Transverse colon (tissue), 4 donors: ENCODE measurements at regions not wholly inside any gene's neighbourhood (a gene's known extent, or its start where the extent isn't known, plus 50 kb on each side); places are given as distances from the start of the nearest gene placed in this dataset.

Source experiments
- DNase-seq: peaks from one replicate; pipeline ENCODE4 v3.0.0-alpha.2; 2019
- H3K27ac ChIP-seq, 4 donors: fragments of 200-600 bp; sonication (generic); 2 replicates each; pipeline ENCODE4 v1.5.1; 2016 to 2018; ENCODE audit warnings: inconsistent platforms in 4 of 4
- H3K27me3 ChIP-seq: fragments of 200-600 bp; sonication (generic); 2 replicates; pipeline ENCODE4 v1.5.1; 2017; ENCODE audit warnings: inconsistent platforms
- H3K36me3 ChIP-seq, 4 donors: fragments of 200-600 bp; sonication (generic); 2 replicates each; pipeline ENCODE4 v1.5.1; 2017 to 2019; ENCODE audit warnings: inconsistent platforms in 4 of 4
- H3K4me1 ChIP-seq, 4 donors: fragments of 200-600 bp; sonication (generic); 2 replicates each; pipeline ENCODE4 v1.5.1; 2017 to 2020; ENCODE audit warnings: inconsistent platforms in 4 of 4
- H3K4me3 ChIP-seq, 4 donors: fragments of 200-600 bp; sonication (generic); 1 replicate in 1 of 4; 2 replicates in 3 of 4; pipeline versions ENCODE4 v1.5.1 to v1.6.1; 2017 to 2019; ENCODE audit warnings: inconsistent platforms in 4 of 4
- H3K9me3 ChIP-seq, 2 donors: fragments of 200-600 bp; sonication (generic); 2 replicates each; pipeline ENCODE4 v1.5.1; 2017 to 2019; ENCODE audit warnings: inconsistent platforms in 2 of 2
- CTCF ChIP-seq, 5 experiments: fragments of 200-600 bp in 3 of 5; fragments of 450-650 bp in 2 of 5; sonication (generic) in 3 of 5; IDR thresholded peaks; 1 replicate in 2 of 5; 2 replicates in 3 of 5; pipeline ENCODE4 v1.5.1; 2016 to 2017; ENCODE audit warnings: antibody characterized with exemption in 5 of 5, inconsistent platforms in 3 of 5, mild to moderate bottlenecking in 2 of 5, moderate library complexity in 1 of 5
- EP300 ChIP-seq: sonication (generic); formaldehyde crosslinking; IDR thresholded peaks from one replicate; pipeline ENCODE4 v1.6.1; 2017; ENCODE audit warnings: antibody characterized with exemption, low read depth
- POLR2A ChIP-seq: fragments of 450-650 bp; IDR thresholded peaks from one replicate; pipeline ENCODE4 v1.6.1; 2016; ENCODE audit warnings: antibody characterized with exemption, mild to moderate bottlenecking, moderate library complexity
- POLR2AphosphoS5 ChIP-seq, 3 donors: sonication (generic); formaldehyde crosslinking; IDR thresholded peaks; one replicate each; pipeline ENCODE4 v1.6.1; 2016; ENCODE audit warnings: antibody characterized with exemption in 3 of 3
- WGBS, 2 donors: methylation state at CpG; one replicate each; pipeline ENCODE4 v1.1.5; 2018; ENCODE audit warnings: low coverage in 1 of 2; 5-methylcytosine and 5-hydroxymethylcytosine counted together
- in situ Hi-C, 4 donors: fragments of 200-750 bp; cut with MboI; loops; one replicate each; pipeline versions ENCODE4 v1.15.0 to v1.15.1; 2017; ENCODE audit warnings: low sequenced_read_pairs in 3 of 4, low pct_ligation_motif_present in 1 of 4, low pct_unique_long_range_greater_than_20kb in 1 of 4
- intact Hi-C: fragments of 100-400 bp; cut with DNase I; formaldehyde crosslinking; loops from one replicate; pipeline ENCODE4 v1.15.1; 2023; ENCODE audit warnings: low total_unique reads

DNA sequence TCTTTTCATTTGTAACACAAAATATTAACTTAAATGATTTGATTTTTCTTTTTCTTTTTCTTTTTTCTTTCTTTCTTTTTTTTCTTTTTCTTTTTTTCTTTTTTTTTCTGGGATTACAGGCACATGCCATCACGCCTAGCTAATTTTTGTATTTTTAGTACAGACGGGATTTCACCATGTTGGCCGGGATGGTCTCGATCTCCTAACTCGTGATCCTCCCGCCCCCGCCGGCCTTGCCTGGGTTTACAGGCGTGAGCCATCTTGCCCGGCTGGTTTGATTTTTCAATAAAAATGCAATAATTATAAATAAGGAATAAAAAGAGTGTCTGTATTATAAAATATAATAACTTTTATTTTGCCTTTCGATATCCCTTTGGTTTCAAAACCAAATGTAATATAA, 146.7 kb upstream of the RGS18 start:
- Histone ChIP-seq H3K9me3 (no peaks in the 10 kb centered on the region), H3K4me1 (no peaks in the 10 kb centered on the region), H3K27ac (no peak overlapping the region), H3K27me3 (no peaks in the 10 kb centered on the region), H3K36me3 (no peaks in the 10 kb centered on the region), H3K4me3 (no peak overlapping the region)
- no peak for TF ChIP-seq POLR2AphosphoS5 (IDR thresholded peaks at IDR 0.05)
- in situ Hi-C loops = no loop called here
- DNase-seq = no peak
- intact Hi-C loops = no loop called here
- 88 to 91% methylated on average over 11 of the region's 11 CpGs for WGBS, 2 donors

DNA sequence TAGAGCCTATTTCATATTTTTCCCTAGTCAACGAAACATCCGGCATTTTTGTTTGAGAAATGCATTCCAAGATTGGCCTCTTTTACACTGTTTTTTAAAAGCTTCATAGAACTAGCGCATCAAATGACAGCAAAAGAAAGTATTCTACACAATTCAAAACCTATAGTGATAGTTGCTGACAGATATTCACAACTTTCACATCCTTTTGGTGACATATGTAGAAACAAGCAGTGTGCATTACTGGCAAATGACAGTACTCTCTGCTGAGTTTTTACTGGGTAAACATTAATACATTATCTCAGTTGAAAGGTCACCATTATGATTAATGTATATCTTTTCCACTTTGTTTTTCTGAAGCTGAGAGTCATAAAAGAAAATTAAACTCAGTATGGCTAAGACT, 135.4 kb upstream of the RGS18 start:
- Histone ChIP-seq H3K36me3 (no peaks in the 10 kb centered on the region), H3K27me3 (no peaks in the 10 kb centered on the region), H3K27ac (no peak overlapping the region), H3K9me3 (no peaks in the 10 kb centered on the region), H3K4me1 (no peaks in the 10 kb centered on the region), H3K4me3 (no peak overlapping the region)
- in situ Hi-C loops = no loop called here
- intact Hi-C loops = no loop called here
- 75 to 88% methylated on average over 3 of the region's 3 CpGs for WGBS, 2 donors
- DNase-seq = no peak
- no peak for TF ChIP-seq EP300
- TF ChIP-seq CTCF (IDR thresholded peaks at IDR 0.05) = no peak
- no peak for TF ChIP-seq POLR2A
- TF ChIP-seq POLR2AphosphoS5 (IDR thresholded peaks at IDR 0.05) = no peak

DNA sequence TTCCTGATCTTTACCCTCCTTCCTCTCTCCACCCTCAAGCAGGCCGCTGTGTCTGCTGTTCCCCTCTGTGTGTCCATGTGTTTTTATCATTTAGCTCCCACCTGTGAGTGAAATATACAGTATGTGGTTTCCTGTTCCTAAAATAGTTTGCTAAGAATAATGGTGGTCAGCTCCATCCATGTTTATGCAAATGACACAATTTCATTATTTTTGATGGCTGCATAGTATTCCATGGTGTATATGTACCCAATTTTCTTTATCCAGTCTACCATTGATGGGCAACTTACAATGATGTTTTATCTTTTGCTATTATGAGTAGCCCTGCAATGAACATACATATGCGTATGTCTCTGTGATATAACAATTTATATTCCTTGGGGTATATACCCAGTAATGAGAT, 133.4 kb upstream of the RGS18 start:
- WGBS, 2 donors = 78 to 92% methylated on average over 2 of the region's 2 CpGs
- no peaks in the 10 kb centered on the region for H3K36me3 ChIP-seq
- DNase-seq = no peak
- TF ChIP-seq POLR2A (no peak), EP300 (no peak), CTCF (IDR thresholded peaks at IDR 0.05) (no peak), POLR2AphosphoS5 (IDR thresholded peaks at IDR 0.05) (no peak)
- H3K4me3 ChIP-seq = no peak overlapping the region
- H3K4me1 ChIP-seq = no peaks in the 10 kb centered on the region
- no peaks in the 10 kb centered on the region for H3K9me3 ChIP-seq
- no peaks in the 10 kb centered on the region for H3K27me3 ChIP-seq
- no peak overlapping the region for H3K27ac ChIP-seq
- in situ Hi-C loops (no loop called here), intact Hi-C loops (no loop called here)

GRCh38 chr1:192038567-192038966, 119.7 kb upstream of the RGS18 start:
- Histone ChIP-seq H3K4me1 (no peaks in the 10 kb centered on the region), H3K27me3 (no peaks in the 10 kb centered on the region), H3K9me3 (no peaks in the 10 kb centered on the region), H3K4me3 (no peak overlapping the region), H3K36me3 (no peaks in the 10 kb centered on the region), H3K27ac (no peak overlapping the region)
- 56 to 63% methylated on average over 1 of the region's 1 CpG for WGBS, 2 donors
- intact Hi-C loops (no loop called here), in situ Hi-C loops (no loop called here)
- no peak for DNase-seq
- TF ChIP-seq EP300 = no peak
- TF ChIP-seq POLR2A = no peak
- no peak for TF ChIP-seq POLR2AphosphoS5 (IDR thresholded peaks at IDR 0.05)
- TF ChIP-seq CTCF (IDR thresholded peaks at IDR 0.05) = no peak

- no peaks in the 10 kb centered on the region for H3K4me1 ChIP-seq
- TF ChIP-seq CTCF (IDR thresholded peaks at IDR 0.05) (no peak), POLR2A (no peak), POLR2AphosphoS5 (IDR thresholded peaks at IDR 0.05) (no peak), EP300 (no peak)
- H3K4me3 ChIP-seq = no peak overlapping the region
- H3K9me3 ChIP-seq = no peaks in the 10 kb centered on the region
- H3K27ac ChIP-seq = no peak overlapping the region
- WGBS, 2 donors = 47 to 49% methylated on average over 3 of the region's 3 CpGs
- no peak for DNase-seq
- in situ Hi-C loops (no loop called here), intact Hi-C loops (no loop called here)
- no peaks in the 10 kb centered on the region for H3K36me3 ChIP-seq
- no peaks in the 10 kb centered on the region for H3K27me3 ChIP-seq
Observed at GRCh38 chr1:192045131-192045530, 113.1 kb upstream of the RGS18 start.
